ENCODE measurements at regions not wholly inside any gene's neighbourhood (a gene's known extent, or its start where the extent isn't known, plus 50 kb on each side); places are given as distances from the start of the nearest gene placed in this dataset.
"Not testable (repeated sequence)": the region's sequence is repeated elsewhere in the genome, so short reads cannot be mapped to it uniquely, and the experiment has no call there.

GRCh38 chr7:13198727-13199126, 511.3 kb downstream of the ARL4A start:
- no peak for DNase-seq (ENCODE audit: low read depth)

- no peak for DNase-seq (ENCODE audit: low read depth)
Measured at GRCh38 chr7:13201628-13202027, 514.2 kb downstream of the ARL4A start.

- no peak for DNase-seq (ENCODE audit: low read depth)
Measured at GRCh38 chr7:13217768-13218167, 530.3 kb downstream of the ARL4A start.

- no peak for DNase-seq (ENCODE audit: low read depth)
Measured at GRCh38 chr7:13225068-13225467, 537.6 kb downstream of the ARL4A start.

GRCh38 chr7:13226385-13226784, 539.0 kb downstream of the ARL4A start:
- no peak for DNase-seq (ENCODE audit: low read depth)

- DNase-seq (ENCODE audit: low read depth), result no peak
Measured at GRCh38 chr7:13231216-13231615, 543.8 kb downstream of the ARL4A start.

- no peak for DNase-seq (ENCODE audit: low read depth)
Measured at GRCh38 chr7:13235436-13235835, 548.0 kb downstream of the ARL4A start.

GRCh38 chr7:13236026-13236425, 548.6 kb downstream of the ARL4A start:
- no peak for DNase-seq (ENCODE audit: low read depth)

DNA sequence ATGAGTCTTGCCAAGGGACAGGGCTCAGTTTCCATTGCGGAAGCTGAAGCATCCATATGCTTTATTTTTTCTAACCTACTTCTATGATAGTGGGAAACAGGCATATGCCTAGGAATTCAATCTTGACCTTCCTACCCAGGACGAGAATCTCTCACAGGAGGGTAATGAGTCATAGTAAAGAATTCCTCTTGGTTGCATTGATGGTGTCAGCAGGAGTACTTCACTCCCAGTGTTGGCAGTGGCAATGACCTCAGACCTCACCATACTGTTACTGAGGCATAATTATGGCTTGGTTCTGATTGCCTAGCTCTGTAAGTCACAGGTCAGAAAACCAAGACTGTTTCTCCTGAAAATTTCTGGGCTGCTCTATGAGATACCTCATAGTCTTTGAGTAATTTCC, 552.9 kb downstream of the ARL4A start:
- DNase-seq (ENCODE audit: low read depth), result peak; percentile 45

- no peak for DNase-seq (ENCODE audit: low read depth)
Measured at GRCh38 chr7:13241416-13241815, 554.0 kb downstream of the ARL4A start.

GRCh38 chr7:13257661-13258060, 570.2 kb downstream of the ARL4A start:
- no peak for DNase-seq (ENCODE audit: low read depth)

- DNase-seq (ENCODE audit: low read depth), result no peak
Measured at GRCh38 chr7:13258386-13258785, 571.0 kb downstream of the ARL4A start.

DNA sequence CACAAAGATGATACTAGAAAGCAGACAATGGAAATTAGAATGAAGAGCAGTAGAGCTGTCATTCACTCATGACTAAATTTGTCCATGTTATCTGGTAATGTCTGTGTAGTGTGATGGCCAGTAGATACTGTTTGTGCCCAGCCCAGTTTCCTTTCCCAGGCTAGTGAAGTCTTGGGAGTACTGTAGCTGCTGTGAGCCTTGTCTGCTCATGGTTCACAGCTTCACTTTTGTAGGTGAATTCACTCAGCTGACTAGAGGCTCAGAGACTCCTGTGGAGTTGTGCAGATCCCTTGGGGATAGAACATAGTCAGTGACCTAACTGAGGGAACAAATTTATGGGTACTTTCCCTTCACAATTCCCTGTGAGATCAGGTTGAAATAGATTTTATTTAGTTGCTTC, 572.5 kb downstream of the ARL4A start:
- no peak for DNase-seq (ENCODE audit: low read depth)

DNA sequence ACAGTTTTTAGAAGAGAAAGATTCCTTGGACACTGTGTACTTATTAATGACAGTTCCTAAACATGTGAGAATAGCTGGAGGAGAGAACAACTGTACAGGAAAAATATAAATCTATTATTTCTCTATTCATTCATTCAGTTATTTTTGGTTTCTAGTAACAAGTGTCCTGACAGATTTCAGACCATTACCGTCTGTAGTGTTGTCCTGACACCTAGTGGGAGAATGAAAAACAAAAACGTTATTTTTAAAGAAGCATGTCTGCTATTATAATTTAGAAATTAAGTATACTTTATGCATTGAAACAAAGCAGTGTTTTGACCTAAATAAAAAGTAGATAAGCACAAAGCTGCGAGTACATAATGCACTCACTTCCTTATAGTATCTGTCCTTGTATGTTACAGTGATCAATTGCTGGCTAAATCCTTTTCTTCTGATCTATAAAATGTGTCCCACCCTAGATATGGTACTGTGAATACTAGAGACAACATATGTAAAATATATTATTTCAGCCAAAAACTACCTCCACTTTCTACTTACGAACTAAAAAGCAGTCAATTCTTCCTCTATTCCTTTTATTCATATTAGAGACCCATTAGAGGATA, 575.6 kb downstream of the ARL4A start:
- no peak for DNase-seq (ENCODE audit: low read depth)

DNA sequence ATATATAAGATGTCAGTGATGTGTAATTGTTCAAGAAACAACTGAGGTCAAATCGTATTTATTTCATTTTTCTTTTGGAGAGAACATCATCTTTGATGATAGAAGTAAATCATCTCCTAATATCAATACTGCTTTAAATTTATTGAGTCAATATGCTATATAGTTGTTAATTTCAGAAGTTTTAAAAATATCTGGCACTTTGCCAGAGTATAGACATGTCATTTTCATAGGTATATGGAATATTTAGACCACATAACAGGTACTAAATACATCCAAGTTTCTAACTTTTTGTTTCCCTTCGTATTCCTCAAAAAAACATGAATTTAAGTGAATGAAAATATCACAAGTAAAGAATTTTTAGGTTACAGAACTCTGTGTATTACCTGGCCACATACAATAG, 577.8 kb downstream of the ARL4A start:
- DNase-seq (ENCODE audit: low read depth), result no peak

GRCh38 chr7:13274205-13274604, 586.8 kb downstream of the ARL4A start:
- DNase-seq (ENCODE audit: low read depth), result not testable (repeated sequence)

GRCh38 chr7:13276977-13277376, 589.5 kb downstream of the ARL4A start:
- DNase-seq (ENCODE audit: low read depth), result no peak

DNA sequence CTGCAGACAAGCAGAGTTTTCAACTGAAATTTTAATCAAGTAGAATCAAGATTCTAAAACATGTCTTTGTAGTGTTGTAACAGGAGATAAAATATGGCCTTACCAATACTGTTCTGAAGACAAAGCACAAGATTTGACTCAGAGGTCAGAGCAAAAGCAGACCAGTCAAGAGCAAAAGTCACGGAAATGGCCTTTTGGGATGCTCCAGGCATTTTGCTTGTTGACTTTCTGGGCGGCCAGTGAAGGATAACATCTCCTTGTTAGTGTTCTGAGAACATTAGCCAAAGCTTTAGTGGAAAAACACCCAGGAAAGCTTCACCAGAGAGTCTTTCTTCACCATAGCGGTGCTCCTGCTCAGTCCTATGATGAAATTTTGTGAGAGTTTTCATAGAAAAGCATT, 590.6 kb downstream of the ARL4A start:
- DNase-seq (ENCODE audit: low read depth), result no peak

DNA sequence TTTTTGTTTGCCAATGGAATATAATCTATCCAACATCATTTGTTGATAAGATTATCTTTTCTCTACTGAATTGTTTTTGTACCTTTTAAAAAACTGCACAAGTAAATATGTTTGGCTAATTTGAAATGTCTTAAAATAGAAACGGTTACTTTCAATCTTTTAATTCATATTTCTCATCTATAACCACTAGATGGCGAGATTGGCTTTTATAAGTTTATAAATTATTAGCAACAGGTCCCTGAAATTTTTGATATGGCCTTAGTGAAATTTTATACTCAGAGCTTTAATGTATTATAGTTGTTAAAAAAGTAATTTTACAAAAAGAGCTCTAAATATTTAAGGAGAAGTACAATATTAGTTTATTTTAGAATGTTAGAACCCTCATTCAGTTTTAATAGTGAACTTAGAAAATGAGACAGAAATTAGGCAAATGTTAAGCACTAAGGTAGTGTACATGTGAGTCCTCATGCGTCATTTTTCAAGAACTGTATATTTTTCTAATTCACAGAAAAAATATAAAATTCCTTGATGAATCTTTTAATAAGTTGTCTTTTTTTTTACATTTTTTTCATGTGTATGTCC, 592.5 kb downstream of the ARL4A start:
- DNase-seq (ENCODE audit: low read depth), result no peak

GRCh38 chr7:13282377-13282980, 595.0 kb downstream of the ARL4A start:
- no peak for DNase-seq (ENCODE audit: low read depth)

DNA sequence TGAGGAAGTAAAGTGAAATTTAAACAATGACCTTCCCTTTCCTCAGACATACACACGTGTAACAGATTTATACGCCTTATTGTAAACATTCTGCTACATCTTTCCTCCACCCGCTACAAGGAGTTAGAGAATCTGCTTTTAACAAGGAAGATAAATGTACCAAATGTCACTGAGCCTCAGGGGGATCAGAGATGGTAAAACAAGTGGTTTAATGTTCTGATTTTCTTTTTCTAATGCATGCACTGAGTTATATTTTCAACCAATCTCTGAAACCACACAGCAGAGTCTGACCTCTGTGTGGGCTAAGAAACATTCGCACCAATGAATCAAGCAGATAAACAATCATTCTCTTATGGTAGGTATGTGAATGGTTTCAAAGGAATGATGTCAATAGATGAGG, 599.5 kb downstream of the ARL4A start:
- no peak for DNase-seq (ENCODE audit: low read depth)

DNA sequence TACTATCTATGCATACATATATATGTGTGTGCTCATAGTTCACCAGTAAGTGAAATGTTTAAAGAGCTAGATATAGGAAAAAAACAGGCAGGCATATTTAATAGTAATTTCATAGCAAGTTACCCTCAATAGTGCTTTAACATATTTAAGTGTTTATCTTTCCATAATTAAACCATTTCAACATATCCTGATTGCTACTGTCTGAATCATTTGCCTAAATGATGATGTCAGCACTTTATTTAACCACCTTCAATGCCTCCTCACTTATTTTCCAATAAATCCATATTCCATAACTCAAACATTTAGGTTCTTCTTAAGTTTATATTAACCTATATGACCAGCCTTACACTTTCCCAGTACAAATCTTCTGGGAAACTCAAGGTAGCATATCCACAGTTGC, 601.1 kb downstream of the ARL4A start:
- DNase-seq (ENCODE audit: low read depth), result no peak

DNA sequence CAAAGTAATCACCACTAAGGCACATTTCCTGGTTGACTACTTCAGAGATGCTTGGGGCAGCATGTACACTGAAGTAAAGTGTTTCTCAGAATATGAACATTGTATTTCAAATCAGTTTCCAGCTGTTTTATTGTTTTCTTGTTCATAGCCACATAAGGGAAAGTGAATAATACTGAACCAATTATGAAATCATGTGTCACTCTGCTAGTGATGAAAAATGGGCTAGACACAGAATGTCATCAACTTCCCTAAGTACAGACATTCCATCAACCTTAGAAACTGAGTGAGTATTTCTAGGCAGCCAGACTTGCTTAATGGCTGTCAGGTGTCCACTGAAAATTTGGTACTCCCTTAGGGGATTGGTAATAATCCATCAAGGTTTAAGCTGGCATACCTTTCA, 603.5 kb downstream of the ARL4A start:
- no peak for DNase-seq (ENCODE audit: low read depth)

All from non-pigmented ciliary epithelial cell (primary cell).